ENCODE measurements at regions not wholly inside any gene's neighbourhood (a gene's known extent, or its start where the extent isn't known, plus 50 kb on each side); places are given as distances from the start of the nearest gene placed in this dataset.

DNA sequence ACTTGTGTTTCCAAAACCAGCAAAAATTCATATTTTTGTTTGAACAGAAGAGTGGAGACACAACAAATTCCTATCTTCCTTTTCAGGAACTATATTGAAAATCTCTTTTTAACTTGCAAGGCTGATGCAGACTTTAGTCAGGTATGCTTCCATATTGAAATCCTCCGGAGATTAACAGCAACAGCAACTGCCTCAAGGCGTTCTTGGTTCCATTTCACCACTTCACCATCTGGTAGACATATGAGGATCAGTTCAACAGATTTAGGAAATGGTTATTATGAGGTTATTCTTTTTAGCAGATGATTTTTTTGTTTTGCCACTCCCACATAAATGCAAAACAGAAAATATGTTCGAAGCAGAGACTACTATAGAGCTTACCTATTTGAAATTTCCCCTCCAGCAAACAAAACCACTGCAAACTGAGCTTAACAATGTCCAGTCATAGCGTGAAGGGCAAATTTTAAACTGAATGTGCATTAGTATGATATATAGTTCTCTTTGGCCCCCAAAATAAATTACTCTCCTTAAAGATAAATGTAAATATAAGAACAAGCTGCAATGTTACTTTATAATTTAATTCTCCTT is 520.5 kb upstream of the ADGRB3 start:
- intact Hi-C loops (cut with micrococcal nuclease) (no loop called here), in situ Hi-C loops (cut with MboI) (no loop called here)
- H3K36me3 ChIP-seq (ENCODE audit: control insufficient read depth, insufficient read depth, low read length), result no peaks in the 10 kb centered on the region
- H2AFZ ChIP-seq (ENCODE audit: low read depth, low read length), result peak overlapping the region; percentile 20
- H3K27me3 ChIP-seq (ENCODE audit: control insufficient read depth in 2 of 2, insufficient read depth in 2 of 2, low read length in 2 of 2), result no peaks in the 10 kb centered on the region
- H3K27ac ChIP-seq (ENCODE audit: extremely low read depth, low read depth, low read length), result no peak overlapping the region
- ChIA-PET POLR2A (no interaction called here), CTCF (ENCODE audit: low intra/inter-chr PET ratio) (no interaction called here)
- BruUV-seq (replicated peaks), result no TSS peak
- H3K4me1 ChIP-seq (replicated peaks in 1 of 2; ENCODE audit: control insufficient read depth in 2 of 2, insufficient read depth in 2 of 2, low read length in 2 of 2), result no peaks in the 10 kb centered on the region
- no peaks in the 10 kb centered on the region for H3K79me2 ChIP-seq (ENCODE audit: control insufficient read depth, insufficient read depth, low read length)
- H3K4me2 ChIP-seq (ENCODE audit: insufficient read depth, low read length), result no peak overlapping the region
- H3K9ac ChIP-seq (ENCODE audit: insufficient read depth in 1 of 2, low read depth in 2 of 2, low read length in 2 of 2), result no peak overlapping the region
- DNase-seq (ENCODE audit: extremely low read depth in 1 of 4, low spot score in 3 of 4), result no peak
- H3K9me3 ChIP-seq (replicated peaks; ENCODE audit: control insufficient read depth, insufficient read depth, low read depth, low read length), result peaks cover 7% of the 10 kb centered on the region; the same call in 1 of the 2 replicates
- no peak for ATAC-seq
- FAIRE-seq, result no peak
- H3K4me3 ChIP-seq, result no peak overlapping the region
- 58% methylated on average over 4 of the region's 4 CpGs for WGBS (ENCODE audit: insufficient coverage, low coverage, missing lambda C conversion rate)
- H4K20me1 ChIP-seq (replicated peaks; ENCODE audit: control insufficient read depth, insufficient read depth, low read length), result no peaks in the 10 kb centered on the region
- H3K9me1 ChIP-seq (ENCODE audit: control insufficient read depth, insufficient read depth, low read length), result no peaks in the 10 kb centered on the region
- TF ChIP-seq TCFL5 (CRISPR knock-in tag; conservative IDR thresholded peaks at IDR 0.05) (no peak), FOXK1 (CRISPR knock-in tag; IDR thresholded peaks at IDR 0.05; ENCODE audit: borderline replicate concordance) (no peak), EZH2 (IDR thresholded peaks at IDR 0.05; ENCODE audit: borderline replicate concordance, low read depth, low read length) (no peak), NR2C2 (CRISPR knock-in tag; IDR thresholded peaks at IDR 0.05) (no peak), NR2C2 (tag; IDR thresholded peaks at IDR 0.05) (no peak), ZNF717 (CRISPR knock-in tag; IDR thresholded peaks at IDR 0.05) (no peak), CBFA2T3 (IDR thresholded peaks at IDR 0.05) (no peak), MXI1 (IDR thresholded peaks at IDR 0.05; ENCODE audit: low read depth, low read length) (no peak), RBM17 (IDR thresholded peaks at IDR 0.05; ENCODE audit: borderline replicate concordance, low read depth, low read length) (no peak), FOS (IDR thresholded peaks at IDR 0.05; ENCODE audit: extremely low read depth, insufficient read length) (no peak), GTF2E2 (tag; IDR thresholded peaks at IDR 0.05) (no peak), ARNT (IDR thresholded peaks at IDR 0.05) (no peak), ZNF444 (CRISPR knock-in tag; IDR thresholded peaks at IDR 0.05) (no peak)
- TF ChIP-seq, protein P1, sequence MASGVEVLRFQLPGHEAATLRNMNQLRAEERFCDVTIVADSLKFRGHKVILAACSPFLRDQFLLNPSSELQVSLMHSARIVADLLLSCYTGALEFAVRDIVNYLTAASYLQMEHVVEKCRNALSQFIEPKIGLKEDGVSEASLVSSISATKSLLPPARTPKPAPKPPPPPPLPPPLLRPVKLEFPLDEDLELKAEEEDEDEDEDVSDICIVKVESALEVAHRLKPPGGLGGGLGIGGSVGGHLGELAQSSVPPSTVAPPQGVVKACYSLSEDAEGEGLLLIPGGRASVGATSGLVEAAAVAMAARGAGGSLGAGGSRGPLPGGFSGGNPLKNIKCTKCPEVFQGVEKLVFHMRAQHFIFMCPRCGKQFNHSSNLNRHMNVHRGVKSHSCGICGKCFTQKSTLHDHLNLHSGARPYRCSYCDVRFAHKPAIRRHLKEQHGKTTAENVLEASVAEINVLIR (CRISPR knock-in tag; IDR thresholded peaks at IDR 0.05), result no peak
- TF ChIP-seq, protein P2, sequence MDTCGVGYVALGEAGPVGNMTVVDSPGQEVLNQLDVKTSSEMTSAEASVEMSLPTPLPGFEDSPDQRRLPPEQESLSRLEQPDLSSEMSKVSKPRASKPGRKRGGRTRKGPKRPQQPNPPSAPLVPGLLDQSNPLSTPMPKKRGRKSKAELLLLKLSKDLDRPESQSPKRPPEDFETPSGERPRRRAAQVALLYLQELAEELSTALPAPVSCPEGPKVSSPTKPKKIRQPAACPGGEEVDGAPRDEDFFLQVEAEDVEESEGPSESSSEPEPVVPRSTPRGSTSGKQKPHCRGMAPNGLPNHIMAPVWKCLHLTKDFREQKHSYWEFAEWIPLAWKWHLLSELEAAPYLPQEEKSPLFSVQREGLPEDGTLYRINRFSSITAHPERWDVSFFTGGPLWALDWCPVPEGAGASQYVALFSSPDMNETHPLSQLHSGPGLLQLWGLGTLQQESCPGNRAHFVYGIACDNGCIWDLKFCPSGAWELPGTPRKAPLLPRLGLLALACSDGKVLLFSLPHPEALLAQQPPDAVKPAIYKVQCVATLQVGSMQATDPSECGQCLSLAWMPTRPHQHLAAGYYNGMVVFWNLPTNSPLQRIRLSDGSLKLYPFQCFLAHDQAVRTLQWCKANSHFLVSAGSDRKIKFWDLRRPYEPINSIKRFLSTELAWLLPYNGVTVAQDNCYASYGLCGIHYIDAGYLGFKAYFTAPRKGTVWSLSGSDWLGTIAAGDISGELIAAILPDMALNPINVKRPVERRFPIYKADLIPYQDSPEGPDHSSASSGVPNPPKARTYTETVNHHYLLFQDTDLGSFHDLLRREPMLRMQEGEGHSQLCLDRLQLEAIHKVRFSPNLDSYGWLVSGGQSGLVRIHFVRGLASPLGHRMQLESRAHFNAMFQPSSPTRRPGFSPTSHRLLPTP (IDR thresholded peaks at IDR 0.05; ENCODE audit: borderline replicate concordance, extremely low read depth, insufficient read length), result no peak
- TF ChIP-seq, protein P3, sequence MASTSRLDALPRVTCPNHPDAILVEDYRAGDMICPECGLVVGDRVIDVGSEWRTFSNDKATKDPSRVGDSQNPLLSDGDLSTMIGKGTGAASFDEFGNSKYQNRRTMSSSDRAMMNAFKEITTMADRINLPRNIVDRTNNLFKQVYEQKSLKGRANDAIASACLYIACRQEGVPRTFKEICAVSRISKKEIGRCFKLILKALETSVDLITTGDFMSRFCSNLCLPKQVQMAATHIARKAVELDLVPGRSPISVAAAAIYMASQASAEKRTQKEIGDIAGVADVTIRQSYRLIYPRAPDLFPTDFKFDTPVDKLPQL (IDR thresholded peaks at IDR 0.05; ENCODE audit: extremely low read depth, insufficient read length), result no peak
- TF ChIP-seq, protein P4, sequence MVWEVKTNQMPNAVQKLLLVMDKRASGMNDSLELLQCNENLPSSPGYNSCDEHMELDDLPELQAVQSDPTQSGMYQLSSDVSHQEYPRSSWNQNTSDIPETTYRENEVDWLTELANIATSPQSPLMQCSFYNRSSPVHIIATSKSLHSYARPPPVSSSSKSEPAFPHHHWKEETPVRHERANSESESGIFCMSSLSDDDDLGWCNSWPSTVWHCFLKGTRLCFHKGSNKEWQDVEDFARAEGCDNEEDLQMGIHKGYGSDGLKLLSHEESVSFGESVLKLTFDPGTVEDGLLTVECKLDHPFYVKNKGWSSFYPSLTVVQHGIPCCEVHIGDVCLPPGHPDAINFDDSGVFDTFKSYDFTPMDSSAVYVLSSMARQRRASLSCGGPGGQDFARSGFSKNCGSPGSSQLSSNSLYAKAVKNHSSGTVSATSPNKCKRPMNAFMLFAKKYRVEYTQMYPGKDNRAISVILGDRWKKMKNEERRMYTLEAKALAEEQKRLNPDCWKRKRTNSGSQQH (CRISPR knock-in tag; IDR thresholded peaks at IDR 0.05), result no peak
- TF ChIP-seq, protein P5, sequence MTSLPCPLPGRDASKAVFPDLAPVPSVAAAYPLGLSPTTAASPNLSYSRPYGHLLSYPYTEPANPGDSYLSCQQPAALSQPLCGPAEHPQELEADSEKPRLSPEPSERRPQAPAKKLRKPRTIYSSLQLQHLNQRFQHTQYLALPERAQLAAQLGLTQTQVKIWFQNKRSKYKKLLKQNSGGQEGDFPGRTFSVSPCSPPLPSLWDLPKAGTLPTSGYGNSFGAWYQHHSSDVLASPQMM (CRISPR knock-in tag; IDR thresholded peaks at IDR 0.05), result no peak

Data from K562 (cell line).